Gastroesophageal sphincter (tissue), 3 donors: ENCODE measurements at regions not wholly inside any gene's neighbourhood (a gene's known extent, or its start where the extent isn't known, plus 50 kb on each side); places are given as distances from the start of the nearest gene placed in this dataset.

Source experiments
- CTCF ChIP-seq, 4 experiments: fragments of 200-600 bp in 2 of 4; fragments of 450-650 bp in 2 of 4; sonication (generic) in 1 of 4; IDR thresholded peaks; one replicate each; pipeline ENCODE4 v1.5.1; 2017 to 2019; ENCODE audit warnings: antibody characterized with exemption in 4 of 4, mild to moderate bottlenecking in 2 of 4, moderate library complexity in 2 of 4
- EP300 ChIP-seq: sonication (generic); formaldehyde crosslinking; IDR thresholded peaks from one replicate; pipeline ENCODE4 v1.6.1; 2017; ENCODE audit warnings: antibody characterized with exemption, mild to moderate bottlenecking
- POLR2A ChIP-seq, 2 donors: fragments of 450-650 bp; IDR thresholded peaks; one replicate each; pipeline ENCODE4 v1.6.1; 2017; ENCODE audit warnings: antibody characterized with exemption in 2 of 2, mild to moderate bottlenecking in 2 of 2, moderate library complexity in 1 of 2
- POLR2AphosphoS5 ChIP-seq: sonication (generic); formaldehyde crosslinking; IDR thresholded peaks from one replicate; pipeline ENCODE4 v1.6.1; 2017; ENCODE audit warnings: antibody characterized with exemption

GRCh38 chr1:148355976-148356375 is 127.1 kb downstream of the PPIAL4G start:
- no peak for TF ChIP-seq EP300
- TF ChIP-seq CTCF (IDR thresholded peaks at IDR 0.05) = no peak
- TF ChIP-seq POLR2A (IDR thresholded peaks at IDR 0.05) = no peak
- TF ChIP-seq POLR2AphosphoS5 = no peak
